ENCODE measurements at regions not wholly inside any gene's neighbourhood (a gene's known extent, or its start where the extent isn't known, plus 50 kb on each side); places are given as distances from the start of the nearest gene placed in this dataset.
A peak's percentile ranks its signal among the peaks of the same experiment; 100 is the strongest.

DNA sequence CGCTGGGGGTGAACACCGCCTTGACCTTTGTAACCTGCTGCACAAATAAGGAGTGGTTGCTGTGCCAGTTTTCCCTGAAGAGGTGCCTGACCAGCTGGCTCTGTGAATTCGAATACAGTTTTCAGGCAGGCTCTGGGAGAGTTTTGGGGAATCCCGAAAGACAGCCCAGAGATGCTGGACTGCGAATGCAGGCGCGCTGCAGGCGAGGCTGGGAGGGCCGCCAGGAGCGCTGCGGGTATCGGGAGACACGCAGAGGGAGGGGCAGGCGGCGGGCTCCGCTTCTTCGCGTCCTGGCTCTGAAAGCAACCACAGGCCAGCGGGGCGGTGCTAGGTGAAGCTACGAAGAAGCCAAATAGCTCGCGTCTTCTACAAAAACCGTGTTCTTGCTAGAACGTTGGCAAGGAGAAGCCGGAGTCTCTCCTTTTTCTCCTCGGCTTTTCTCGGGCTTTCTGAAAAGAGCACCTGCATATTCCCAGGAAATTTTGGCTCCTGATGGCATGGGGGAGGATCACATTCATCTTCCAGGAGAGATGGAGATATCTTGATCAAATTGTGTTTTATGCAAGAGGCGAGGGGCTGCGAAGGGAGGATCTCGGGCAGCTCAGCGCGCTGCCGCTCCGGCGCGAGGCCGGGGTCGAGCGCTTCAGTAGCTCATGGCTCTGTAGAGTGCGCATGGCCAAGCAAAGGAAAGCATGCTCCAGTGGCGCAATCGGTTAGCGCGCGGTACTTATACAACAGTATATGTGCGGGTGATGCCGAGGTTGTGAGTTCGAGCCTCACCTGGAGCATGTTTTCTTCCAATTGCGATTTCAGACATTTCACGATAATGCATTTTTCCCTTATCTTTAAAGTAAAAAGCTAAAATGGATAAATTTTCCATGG lies 158.1 kb upstream of the ZNF184 start:
- no peak for DNase-seq (ENCODE audit: low read depth)
- H3K4me3 ChIP-seq (ENCODE audit: low read length) = peak overlapping the region; percentile 69
- TF ChIP-seq, protein P1, sequence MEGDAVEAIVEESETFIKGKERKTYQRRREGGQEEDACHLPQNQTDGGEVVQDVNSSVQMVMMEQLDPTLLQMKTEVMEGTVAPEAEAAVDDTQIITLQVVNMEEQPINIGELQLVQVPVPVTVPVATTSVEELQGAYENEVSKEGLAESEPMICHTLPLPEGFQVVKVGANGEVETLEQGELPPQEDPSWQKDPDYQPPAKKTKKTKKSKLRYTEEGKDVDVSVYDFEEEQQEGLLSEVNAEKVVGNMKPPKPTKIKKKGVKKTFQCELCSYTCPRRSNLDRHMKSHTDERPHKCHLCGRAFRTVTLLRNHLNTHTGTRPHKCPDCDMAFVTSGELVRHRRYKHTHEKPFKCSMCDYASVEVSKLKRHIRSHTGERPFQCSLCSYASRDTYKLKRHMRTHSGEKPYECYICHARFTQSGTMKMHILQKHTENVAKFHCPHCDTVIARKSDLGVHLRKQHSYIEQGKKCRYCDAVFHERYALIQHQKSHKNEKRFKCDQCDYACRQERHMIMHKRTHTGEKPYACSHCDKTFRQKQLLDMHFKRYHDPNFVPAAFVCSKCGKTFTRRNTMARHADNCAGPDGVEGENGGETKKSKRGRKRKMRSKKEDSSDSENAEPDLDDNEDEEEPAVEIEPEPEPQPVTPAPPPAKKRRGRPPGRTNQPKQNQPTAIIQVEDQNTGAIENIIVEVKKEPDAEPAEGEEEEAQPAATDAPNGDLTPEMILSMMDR (conservative IDR thresholded peaks at IDR 0.05; ENCODE audit: low read depth, low read length) = peak; percentile 14

DNA sequence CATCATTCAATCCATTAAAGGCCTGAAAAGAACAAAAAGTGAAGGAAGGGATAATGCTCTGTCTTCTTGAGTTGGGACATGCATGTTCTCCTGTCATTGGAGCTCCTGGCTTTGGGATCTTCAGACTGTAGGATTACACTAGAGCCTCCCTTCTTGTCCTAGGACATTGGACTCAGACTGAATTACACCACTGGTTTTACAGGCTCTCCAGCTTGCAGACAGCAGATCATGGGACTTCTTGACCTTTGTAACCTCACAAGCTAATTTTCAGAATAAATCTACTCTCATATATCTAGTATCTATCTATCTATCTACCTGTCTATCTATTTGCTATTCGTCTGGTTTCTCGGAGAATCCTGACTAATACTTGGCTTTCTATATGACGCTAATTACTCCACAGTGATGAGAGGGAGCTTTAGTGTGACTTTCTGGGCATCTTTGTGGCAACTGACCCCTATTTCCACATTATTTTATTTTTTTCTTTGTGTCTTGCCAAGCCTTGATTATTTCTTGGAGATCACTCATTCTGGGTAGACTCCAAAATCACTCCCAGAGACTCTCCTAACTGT lies 151.9 kb upstream of the ZNF184 start:
- DNase-seq (ENCODE audit: low read depth) = no peak
- TF ChIP-seq, protein P1 (conservative IDR thresholded peaks at IDR 0.05; ENCODE audit: low read depth, low read length) = no peak
- no peak overlapping the region for H3K4me3 ChIP-seq (ENCODE audit: low read length)

DNA sequence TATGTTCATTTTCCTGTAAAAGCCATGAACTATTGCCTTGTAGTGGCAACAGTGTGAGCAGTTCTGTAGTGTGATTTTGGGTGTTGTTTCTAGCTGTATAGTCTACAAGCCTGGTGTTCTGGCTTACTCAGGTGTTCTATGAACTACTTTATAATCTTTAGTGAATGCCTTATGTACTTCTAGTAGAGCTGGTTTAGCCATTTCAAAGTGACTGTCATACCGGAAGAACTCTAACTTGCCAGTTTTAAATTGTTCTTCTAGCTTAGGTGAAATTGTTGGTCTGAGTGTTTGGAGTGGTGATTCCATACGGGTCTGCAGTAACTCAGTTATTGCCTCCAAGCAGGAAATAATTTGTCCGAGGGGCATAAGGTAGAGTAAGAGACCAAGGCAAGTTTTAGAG lies 150.2 kb upstream of the ZNF184 start:
- no peak overlapping the region for H3K4me3 ChIP-seq (ENCODE audit: low read length)
- DNase-seq (ENCODE audit: low read depth) = no peak
- TF ChIP-seq, protein P1 (conservative IDR thresholded peaks at IDR 0.05; ENCODE audit: low read depth, low read length) = no peak

DNA sequence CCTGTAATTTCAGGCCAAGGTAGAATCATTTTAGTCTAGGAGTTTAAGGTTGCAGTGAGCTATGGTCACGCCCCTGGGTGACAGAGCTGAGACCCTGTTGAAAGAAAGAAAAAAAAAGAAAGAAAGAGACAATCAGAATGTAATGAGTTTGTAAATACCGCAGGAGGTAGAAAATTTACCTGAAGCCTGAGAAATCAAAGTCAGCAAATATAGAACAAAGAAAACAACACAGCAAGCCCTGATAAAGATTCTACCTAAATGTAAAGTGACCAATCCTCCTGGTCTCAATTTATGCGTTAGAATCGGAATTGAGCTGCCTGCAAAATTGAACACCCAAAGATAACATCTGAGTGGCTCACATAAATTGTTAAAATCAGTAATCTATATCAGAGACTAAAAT lies 146.5 kb upstream of the ZNF184 start:
- TF ChIP-seq, protein P1 (conservative IDR thresholded peaks at IDR 0.05; ENCODE audit: low read depth, low read length) = no peak
- H3K4me3 ChIP-seq (ENCODE audit: low read length) = no peak overlapping the region
- DNase-seq (ENCODE audit: low read depth) = no peak

DNA sequence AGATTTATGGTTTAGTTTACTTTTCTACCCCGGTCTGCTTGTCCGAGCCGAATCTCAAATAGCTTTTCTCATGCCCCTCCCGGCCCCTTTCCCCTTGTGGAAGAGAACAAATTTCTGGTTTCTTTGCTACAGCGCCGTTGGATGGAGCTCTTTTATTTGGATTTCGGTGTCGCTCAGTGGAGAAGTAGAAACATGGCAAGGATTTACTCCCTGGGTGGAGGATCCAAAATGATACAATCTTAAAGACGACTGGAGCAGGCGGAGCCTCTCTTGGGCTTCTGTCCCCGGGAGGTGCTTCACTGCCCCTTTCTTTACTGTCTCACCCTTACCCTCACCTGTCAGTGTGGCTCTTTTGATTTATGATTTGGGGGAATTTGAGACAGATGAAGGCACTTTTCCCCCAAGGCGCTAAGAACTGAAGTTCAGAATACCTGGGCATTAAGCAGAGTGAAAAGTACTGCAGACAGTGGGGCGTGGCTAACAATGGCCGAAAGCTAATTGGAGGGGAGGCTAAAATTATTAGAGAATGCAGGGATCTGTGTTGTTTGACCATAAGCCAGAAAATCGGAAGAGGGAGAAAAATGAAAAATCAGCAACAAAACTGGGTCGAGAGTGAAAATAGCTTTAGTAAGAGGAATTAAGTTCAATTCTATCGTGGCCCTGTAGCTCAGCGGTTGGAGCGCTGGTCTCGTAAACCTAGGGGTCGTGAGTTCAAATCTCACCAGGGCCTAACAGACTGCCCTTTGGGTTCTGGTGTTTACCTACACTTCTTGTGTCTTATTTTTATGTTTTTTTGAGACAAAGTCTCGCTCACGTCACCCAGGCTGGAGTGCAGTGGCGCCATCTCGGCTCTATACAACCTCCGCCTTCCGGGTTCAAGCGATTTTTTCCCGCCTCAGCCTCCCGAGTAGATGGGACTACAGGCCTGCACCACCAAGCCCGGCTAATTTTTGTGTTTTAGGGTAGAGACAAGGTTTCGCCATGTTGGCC lies 145.1 kb upstream of the ZNF184 start:
- DNase-seq (ENCODE audit: low read depth) = no peak

DNA sequence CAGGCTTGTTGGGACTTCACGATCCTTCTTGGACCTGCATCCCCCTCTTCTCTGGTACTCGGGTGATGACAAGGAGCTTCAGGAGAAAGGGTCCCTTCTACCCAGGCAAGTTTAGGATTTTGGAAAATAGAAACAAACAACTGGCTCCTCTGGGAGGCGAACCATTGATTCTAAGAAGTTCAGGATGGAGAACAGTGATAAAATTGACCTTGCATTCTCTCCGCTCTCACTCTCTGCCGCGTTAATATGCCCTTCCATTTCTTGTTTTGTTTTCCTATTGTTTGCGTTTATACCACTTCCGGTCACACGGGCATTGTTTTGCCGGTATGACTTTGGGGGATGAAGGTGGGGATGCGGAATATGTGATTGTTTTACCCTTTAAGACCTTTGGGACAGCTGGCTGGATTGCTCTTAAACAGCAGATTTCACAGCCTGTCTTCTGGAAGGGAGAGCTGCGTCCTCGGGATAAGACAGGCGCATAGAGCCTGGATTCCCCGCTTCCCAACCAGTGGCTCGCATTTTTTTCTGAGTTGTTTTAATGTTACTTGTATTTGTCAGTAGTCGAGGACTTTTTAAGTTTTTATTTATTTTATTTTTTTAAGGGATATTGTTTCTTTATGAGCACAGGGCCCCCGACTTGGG lies 144.3 kb upstream of the ZNF184 start:
- H3K4me3 ChIP-seq (ENCODE audit: low read length) = peak overlapping the region; percentile 83
- TF ChIP-seq, protein P1 (conservative IDR thresholded peaks at IDR 0.05; ENCODE audit: low read depth, low read length) = no peak
- no peak for DNase-seq (ENCODE audit: low read depth)

More for the DNA sequence above, 145.1 kb upstream of the ZNF184 start:
- TF ChIP-seq, protein P1 (conservative IDR thresholded peaks at IDR 0.05; ENCODE audit: low read depth, low read length) = no peak
- H3K4me3 ChIP-seq (ENCODE audit: low read length) = peak overlapping the region; percentile 83

Data from retinal pigment epithelial cell (primary cell).